PC-9 (cell line): ENCODE measurements at regions not wholly inside any gene's neighbourhood (a gene's known extent, or its start where the extent isn't known, plus 50 kb on each side); places are given as distances from the start of the nearest gene placed in this dataset.

ENCODE experiments used
- BruUV-seq: library from RNA; stranded (reverse); fragments of 400-500 nt; replicated peaks from 2 replicates; lab custom pipeline; 2021; lab: Mats Ljungman, UMichigan
- CTCF ChIA-PET: fragments of 300-600 bp; sonication (Branson Sonifier 250); formaldehyde crosslinking; loops from one replicate; lab custom pipeline; 2022; ENCODE audit warnings: antibody characterized with exemption; lab: Charles Lee
- POLR2A ChIA-PET: fragments of 300-600 bp; sonication (Branson Sonifier 250); formaldehyde crosslinking; loops from one replicate; lab custom pipeline; 2022; ENCODE audit warnings: antibody characterized with exemption; ENCODE audit not compliant: unreplicated experiment; lab: Charles Lee
- DNase-seq, 2 experiments: peaks; one replicate each; pipeline versions ENCODE4 v3.0.0 to v3.0.0-alpha.2; 2015 to 2022; ENCODE audit warnings: mixed read lengths in 1 of 2
- H2AFZ ChIP-seq: fragments of 200-600 bp; sonication (generic); 2 replicates; pipeline ENCODE4 v1.8.1; 2017; ENCODE audit warnings: antibody characterized with exemption
- H3F3A ChIP-seq: fragments of 200-600 bp; sonication (generic); 2 replicates; pipeline ENCODE4 v1.8.1; 2017; ENCODE audit warnings: antibody characterized with exemption, mild to moderate bottlenecking, low read depth; ENCODE audit not compliant: insufficient read depth
- H3K27ac ChIP-seq: fragments of 200-600 bp; sonication (generic); 2 replicates; pipeline ENCODE4 v1.6.1; 2016; ENCODE audit warnings: mixed run types
- H3K27me3 ChIP-seq: fragments of 200-600 bp; sonication (generic); 2 replicates; pipeline ENCODE4 v1.6.1; 2016; ENCODE audit warnings: low read depth, mixed run types; ENCODE audit not compliant: insufficient read depth
- H3K36me3 ChIP-seq: fragments of 200-600 bp; sonication (generic); 2 replicates; pipeline ENCODE4 v1.6.1; 2016; ENCODE audit warnings: low read depth, mixed run types
- H3K4me1 ChIP-seq: fragments of 200-600 bp; sonication (generic); replicated peaks from 2 replicates; pipeline ENCODE4 v1.6.1; 2016; ENCODE audit warnings: mixed run types; ENCODE audit not compliant: insufficient read depth
- H3K4me2 ChIP-seq: fragments of 200-600 bp; sonication (generic); 2 replicates; pipeline ENCODE4 v1.6.1; 2017; ENCODE audit warnings: mixed run types
- H3K4me3 ChIP-seq: fragments of 200-600 bp; sonication (generic); 2 replicates; pipeline ENCODE4 v1.6.1; 2016; ENCODE audit warnings: mixed run types
- H3K79me2 ChIP-seq: fragments of 200-600 bp; sonication (generic); 2 replicates; pipeline ENCODE4 v1.6.1; 2017; ENCODE audit warnings: low read depth, mixed run types
- H3K9me2 ChIP-seq: fragments of 200-600 bp; sonication (generic); 2 replicates; pipeline ENCODE4 v1.8.1; 2017; ENCODE audit warnings: mild to moderate bottlenecking; ENCODE audit not compliant: insufficient read depth
- H3K9me3 ChIP-seq: fragments of 200-600 bp; sonication (generic); 2 replicates; pipeline ENCODE4 v1.8.1; 2016; ENCODE audit warnings: low read depth; ENCODE audit not compliant: insufficient read depth
- H4K20me1 ChIP-seq: fragments of 200-600 bp; sonication (generic); 2 replicates; pipeline ENCODE4 v1.8.1; 2017; ENCODE audit not compliant: insufficient read depth
- EZH2 ChIP-seq: fragments of 200-600 bp; sonication (generic); IDR thresholded peaks from 2 replicates; pipeline ENCODE4 v1.8.0; 2017; ENCODE audit warnings: antibody characterized with exemption, low read depth
- intact Hi-C: fragments of 100-400 bp; cut with micrococcal nuclease; formaldehyde crosslinking; loops from one replicate; pipeline ENCODE4 v1.10.0; 2022; ENCODE audit not compliant: unreplicated experiment
- TF ChIP-seq, protein P1 (sequence below): fragments of 200-600 bp; sonication (generic); conservative IDR thresholded peaks from 2 replicates; pipeline ENCODE4 v1.6.1; 2017; ENCODE audit warnings: mixed run types, antibody characterized with exemption, mild to moderate bottlenecking, moderate library complexity

DNA sequence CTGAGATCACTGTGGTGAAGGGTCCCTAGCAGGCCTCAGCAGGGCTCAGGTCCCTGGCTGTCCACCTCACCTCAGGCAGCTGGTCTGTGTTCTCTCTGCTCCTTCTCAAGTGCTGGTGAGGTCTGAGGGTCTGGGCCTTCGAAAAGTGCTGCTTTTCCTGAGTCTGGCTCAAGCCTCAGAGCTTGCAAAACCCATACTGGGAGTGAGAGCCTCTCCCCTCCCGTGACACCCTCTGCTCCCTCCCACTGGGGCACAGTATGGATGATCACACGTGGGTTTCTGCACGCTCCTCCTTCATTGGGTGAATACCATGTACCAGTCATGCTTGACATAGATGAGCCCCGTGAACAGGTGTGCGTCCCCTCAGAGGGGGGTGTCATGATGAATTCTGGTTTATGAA lies 73.3 kb upstream of the WASF3 start:
- Histone ChIP-seq H4K20me1 (no peaks in the 10 kb centered on the region), H3K4me2 (no peak overlapping the region), H3K79me2 (no peaks in the 10 kb centered on the region), H3K9me2 (no peaks in the 10 kb centered on the region), H3K27ac (no peak overlapping the region), H3K36me3 (no peaks in the 10 kb centered on the region), H3K4me3 (no peak overlapping the region), H3K27me3 (no peaks in the 10 kb centered on the region), H3K9me3 (no peaks in the 10 kb centered on the region), H2AFZ (no peak overlapping the region), H3K4me1 (peaks cover 14% of the 10 kb centered on the region), H3F3A (no peaks in the 10 kb centered on the region; the same call in 1 of the 2 replicates)
- intact Hi-C loops, result loop anchor here (5.0 kb wide), 1 partner anchor 297 kb away; no protein-coding TSS in a partner anchor
- DNase-seq, result no peak
- BruUV-seq, result no TSS peak
- ChIA-PET POLR2A (no interaction called here), CTCF (interaction anchor here (1.0 kb wide), 1 partner anchor 11 kb away, joined by 3 read pairs; no protein-coding TSS in a partner anchor)
- TF ChIP-seq, protein P1, sequence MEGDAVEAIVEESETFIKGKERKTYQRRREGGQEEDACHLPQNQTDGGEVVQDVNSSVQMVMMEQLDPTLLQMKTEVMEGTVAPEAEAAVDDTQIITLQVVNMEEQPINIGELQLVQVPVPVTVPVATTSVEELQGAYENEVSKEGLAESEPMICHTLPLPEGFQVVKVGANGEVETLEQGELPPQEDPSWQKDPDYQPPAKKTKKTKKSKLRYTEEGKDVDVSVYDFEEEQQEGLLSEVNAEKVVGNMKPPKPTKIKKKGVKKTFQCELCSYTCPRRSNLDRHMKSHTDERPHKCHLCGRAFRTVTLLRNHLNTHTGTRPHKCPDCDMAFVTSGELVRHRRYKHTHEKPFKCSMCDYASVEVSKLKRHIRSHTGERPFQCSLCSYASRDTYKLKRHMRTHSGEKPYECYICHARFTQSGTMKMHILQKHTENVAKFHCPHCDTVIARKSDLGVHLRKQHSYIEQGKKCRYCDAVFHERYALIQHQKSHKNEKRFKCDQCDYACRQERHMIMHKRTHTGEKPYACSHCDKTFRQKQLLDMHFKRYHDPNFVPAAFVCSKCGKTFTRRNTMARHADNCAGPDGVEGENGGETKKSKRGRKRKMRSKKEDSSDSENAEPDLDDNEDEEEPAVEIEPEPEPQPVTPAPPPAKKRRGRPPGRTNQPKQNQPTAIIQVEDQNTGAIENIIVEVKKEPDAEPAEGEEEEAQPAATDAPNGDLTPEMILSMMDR, result no peak
- TF ChIP-seq EZH2, result no peak

DNA sequence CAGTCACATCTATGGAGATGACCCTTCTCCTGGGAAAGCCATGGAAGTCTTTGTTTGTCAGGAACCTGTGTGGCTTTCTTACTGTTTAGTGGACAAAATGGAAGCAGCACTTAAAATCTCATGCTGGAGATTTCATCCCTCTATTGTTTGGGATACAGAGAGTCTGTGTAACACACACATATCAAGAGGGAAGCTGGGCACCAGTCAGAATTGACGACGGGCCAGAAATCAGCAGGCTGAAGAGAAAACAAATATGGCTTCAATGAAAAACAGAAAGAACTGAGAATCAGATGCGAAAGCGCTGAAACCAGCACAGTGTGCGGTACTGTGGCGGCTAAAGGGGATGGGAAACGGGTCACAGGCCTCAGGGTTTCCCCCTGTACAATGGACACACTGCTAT lies 72.2 kb upstream of the WASF3 start:
- no peaks in the 10 kb centered on the region for H3K79me2 ChIP-seq
- no peak for DNase-seq
- no peaks in the 10 kb centered on the region for H4K20me1 ChIP-seq
- H3K27me3 ChIP-seq, result no peaks in the 10 kb centered on the region
- POLR2A ChIA-PET, result no interaction called here
- no peaks in the 10 kb centered on the region for H3K9me3 ChIP-seq
- no peak overlapping the region for H3K4me2 ChIP-seq
- BruUV-seq, result no TSS peak
- H3K4me3 ChIP-seq, result no peak overlapping the region
- intact Hi-C loops, result no loop called here
- H3K27ac ChIP-seq, result no peak overlapping the region
- H3F3A ChIP-seq, result no peaks in the 10 kb centered on the region; the same call in 1 of the 2 replicates
- CTCF ChIA-PET, result no interaction called here
- peaks cover 8% of the 10 kb centered on the region for H3K4me1 ChIP-seq
- no peaks in the 10 kb centered on the region for H3K36me3 ChIP-seq
- TF ChIP-seq, protein P1, result no peak
- TF ChIP-seq EZH2, result no peak
- H3K9me2 ChIP-seq, result no peaks in the 10 kb centered on the region
- H2AFZ ChIP-seq, result no peak overlapping the region

DNA sequence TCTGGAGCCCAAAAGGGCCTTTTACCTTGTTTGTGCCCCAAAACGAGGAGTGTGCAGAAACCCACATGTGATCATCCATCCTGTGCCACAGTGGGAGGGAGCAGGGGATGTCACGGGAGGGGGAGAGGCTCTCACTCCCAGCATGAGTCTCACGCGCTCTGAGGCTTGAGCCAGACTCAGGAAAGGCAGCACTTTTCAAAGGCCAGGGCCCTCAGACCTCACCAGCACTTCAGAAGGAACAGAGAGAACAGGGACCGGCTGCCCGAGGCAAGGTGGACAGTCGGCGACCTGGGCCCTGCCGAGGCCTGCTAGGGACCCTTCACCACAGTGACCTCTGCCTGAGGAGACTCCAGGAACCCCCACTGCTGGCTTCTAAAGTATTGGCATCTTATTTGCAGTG lies 71.7 kb upstream of the WASF3 start:
- no peak overlapping the region for H3K27ac ChIP-seq
- H3K79me2 ChIP-seq, result no peaks in the 10 kb centered on the region
- H3F3A ChIP-seq, result no peaks in the 10 kb centered on the region; the same call in 1 of the 2 replicates
- ChIA-PET POLR2A (no interaction called here), CTCF (no interaction called here)
- H2AFZ ChIP-seq, result no peak overlapping the region
- no TSS peak for BruUV-seq
- intact Hi-C loops, result no loop called here
- no peaks in the 10 kb centered on the region for H3K9me2 ChIP-seq
- TF ChIP-seq EZH2, result no peak
- TF ChIP-seq, protein P1, result no peak
- H3K4me3 ChIP-seq, result no peak overlapping the region
- DNase-seq, result no peak
- H3K4me2 ChIP-seq, result no peak overlapping the region
- H3K9me3 ChIP-seq, result no peaks in the 10 kb centered on the region
- H3K4me1 ChIP-seq, result peaks cover 3% of the 10 kb centered on the region; the same call in 1 of the 2 replicates
- H3K36me3 ChIP-seq, result no peaks in the 10 kb centered on the region
- no peaks in the 10 kb centered on the region for H4K20me1 ChIP-seq
- peaks cover 3% of the 10 kb centered on the region; the same call in 1 of the 2 replicates for H3K27me3 ChIP-seq
